ENCODE measurements at regions not wholly inside any gene's neighbourhood (a gene's known extent, or its start where the extent isn't known, plus 50 kb on each side); places are given as distances from the start of the nearest gene placed in this dataset.
"Not testable (repeated sequence)": the region's sequence is repeated elsewhere in the genome, so short reads cannot be mapped to it uniquely, and the experiment has no call there.

DNA sequence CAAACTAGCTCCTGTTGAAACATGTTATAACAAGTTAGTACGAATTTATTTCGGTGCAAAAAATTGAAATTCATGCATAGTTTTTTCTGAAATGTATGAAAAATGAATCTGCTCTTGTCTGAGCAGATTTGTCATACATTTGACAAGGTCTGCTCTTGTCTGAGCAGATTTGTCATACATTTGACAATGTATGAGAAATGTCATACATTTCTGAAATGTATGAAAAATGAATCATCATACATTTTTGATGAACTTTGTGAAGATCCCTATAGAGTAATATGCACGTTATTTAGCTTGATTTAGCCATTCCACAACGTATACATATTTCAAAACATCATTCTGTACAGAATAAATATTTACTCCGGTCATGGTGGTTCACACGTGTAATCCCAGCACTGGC is 85.9 kb upstream of the PARP8 start:
- no peak for TF ChIP-seq CTCF (IDR thresholded peaks at IDR 0.05; ENCODE audit: insufficient read depth, low read length, poor library complexity, severe bottlenecking)
- Histone ChIP-seq H3K4me3 (replicated peaks; ENCODE audit: low read depth, low read length) (no peak overlapping the region), H3K27me3 (replicated peaks; ENCODE audit: control insufficient read depth, insufficient read depth, low read length) (no peaks in the 10 kb centered on the region), H3K36me3 (ENCODE audit: control insufficient read depth, insufficient read depth, low read length) (no peaks in the 10 kb centered on the region)
- DNase-seq (ENCODE audit: extremely low read depth, insufficient read length) = no peak

DNA sequence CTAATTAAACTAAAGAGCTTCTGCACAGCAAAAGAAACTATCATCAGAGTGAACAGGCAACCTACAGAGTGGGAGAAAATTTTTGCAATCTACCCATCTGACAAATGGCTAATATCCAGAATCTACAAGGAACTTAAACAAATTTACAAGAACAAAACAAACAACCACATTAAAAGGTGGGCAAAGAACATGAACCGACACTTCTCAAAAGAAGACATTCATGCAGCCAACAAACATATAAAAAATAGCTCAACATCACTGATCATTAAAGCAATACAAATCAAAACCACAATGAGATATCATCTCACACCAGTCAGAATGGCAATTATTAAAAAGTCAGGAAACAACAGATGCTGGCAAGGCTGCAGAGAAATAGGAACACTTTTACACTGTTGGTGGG is 84.6 kb upstream of the PARP8 start:
- not testable (repeated sequence) for H3K27me3 ChIP-seq (replicated peaks; ENCODE audit: control insufficient read depth, insufficient read depth, low read length); DNase-seq (ENCODE audit: extremely low read depth, insufficient read length); H3K36me3 ChIP-seq (ENCODE audit: control insufficient read depth, insufficient read depth, low read length); H3K4me3 ChIP-seq (replicated peaks; ENCODE audit: low read depth, low read length)

DNA sequence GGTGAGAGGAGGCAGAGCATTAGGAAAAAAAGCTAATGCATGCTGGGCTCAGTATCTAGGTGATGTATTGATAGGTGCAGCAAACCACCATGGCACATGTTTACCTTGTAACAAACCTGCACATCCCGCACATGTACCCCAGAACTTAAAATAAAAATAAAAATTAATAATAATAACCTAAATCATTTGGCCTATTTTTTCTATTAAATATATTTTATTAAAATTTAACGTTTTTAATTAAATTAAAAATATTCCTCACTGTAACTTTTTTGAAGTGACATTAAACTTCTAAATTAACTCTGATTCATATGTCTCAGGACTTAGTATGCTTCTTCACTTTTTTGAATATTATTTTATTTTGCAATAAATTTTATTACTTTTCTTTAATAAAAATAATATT is 83.7 kb upstream of the PARP8 start:
- Histone ChIP-seq H3K36me3 (ENCODE audit: control insufficient read depth, insufficient read depth, low read length) (no peaks in the 10 kb centered on the region), H3K27me3 (replicated peaks; ENCODE audit: control insufficient read depth, insufficient read depth, low read length) (no peaks in the 10 kb centered on the region), H3K4me3 (replicated peaks; ENCODE audit: low read depth, low read length) (no peak overlapping the region)
- TF ChIP-seq CTCF (IDR thresholded peaks at IDR 0.05; ENCODE audit: insufficient read depth, low read length, poor library complexity, severe bottlenecking) = no peak
- DNase-seq (ENCODE audit: extremely low read depth, insufficient read length) = no peak

GRCh38 chr5:50583621-50584020 is 82.8 kb upstream of the PARP8 start:
- Histone ChIP-seq H3K36me3 (ENCODE audit: control insufficient read depth, insufficient read depth, low read length) (no peaks in the 10 kb centered on the region), H3K27me3 (replicated peaks; ENCODE audit: control insufficient read depth, insufficient read depth, low read length) (no peaks in the 10 kb centered on the region), H3K4me3 (replicated peaks; ENCODE audit: low read depth, low read length) (no peak overlapping the region)
- TF ChIP-seq CTCF (IDR thresholded peaks at IDR 0.05; ENCODE audit: insufficient read depth, low read length, poor library complexity, severe bottlenecking) = no peak
- no peak for DNase-seq (ENCODE audit: extremely low read depth, insufficient read length)

GRCh38 chr5:50588471-50588870 is 78.0 kb upstream of the PARP8 start:
- not testable (repeated sequence) for H3K27me3 ChIP-seq (replicated peaks; ENCODE audit: control insufficient read depth, insufficient read depth, low read length); H3K36me3 ChIP-seq (ENCODE audit: control insufficient read depth, insufficient read depth, low read length); H3K4me3 ChIP-seq (replicated peaks; ENCODE audit: low read depth, low read length); DNase-seq (ENCODE audit: extremely low read depth, insufficient read length)

- not testable (repeated sequence) for H3K4me3 ChIP-seq (replicated peaks; ENCODE audit: low read depth, low read length); H3K27me3 ChIP-seq (replicated peaks; ENCODE audit: control insufficient read depth, insufficient read depth, low read length); DNase-seq (ENCODE audit: extremely low read depth, insufficient read length); H3K36me3 ChIP-seq (ENCODE audit: control insufficient read depth, insufficient read depth, low read length)
These were observed 75.8 kb upstream of the PARP8 start for GRCh38 chr5:50590444-50591189.

DNA sequence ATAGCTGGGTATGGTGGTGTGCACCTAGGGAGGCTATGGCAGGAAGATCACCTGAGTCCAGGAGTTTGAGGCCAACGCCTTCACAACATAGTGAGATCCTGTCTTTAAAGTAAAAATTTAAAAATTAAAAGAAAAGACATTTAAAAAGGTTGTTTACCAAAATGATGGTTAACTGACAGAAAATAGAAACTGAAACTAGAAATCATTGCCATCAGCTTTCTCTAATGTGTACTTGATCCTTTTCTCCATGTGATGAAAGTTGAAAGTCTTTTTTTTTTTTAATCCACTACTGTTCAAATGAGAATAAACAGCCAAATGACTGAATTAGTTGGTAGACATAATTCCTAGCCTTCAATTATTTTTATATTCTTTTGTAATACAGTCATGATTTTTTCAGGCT is 75.1 kb upstream of the PARP8 start:
- not testable (repeated sequence) for H3K4me3 ChIP-seq (replicated peaks; ENCODE audit: low read depth, low read length); H3K36me3 ChIP-seq (ENCODE audit: control insufficient read depth, insufficient read depth, low read length); H3K27me3 ChIP-seq (replicated peaks; ENCODE audit: control insufficient read depth, insufficient read depth, low read length); DNase-seq (ENCODE audit: extremely low read depth, insufficient read length)

- no peak overlapping the region for H3K4me3 ChIP-seq (replicated peaks; ENCODE audit: low read depth, low read length)
- H3K36me3 ChIP-seq (ENCODE audit: control insufficient read depth, insufficient read depth, low read length) = no peaks in the 10 kb centered on the region
- no peak for TF ChIP-seq CTCF (IDR thresholded peaks at IDR 0.05; ENCODE audit: insufficient read depth, low read length, poor library complexity, severe bottlenecking)
- no peak for DNase-seq (ENCODE audit: extremely low read depth, insufficient read length)
- no peaks in the 10 kb centered on the region for H3K27me3 ChIP-seq (replicated peaks; ENCODE audit: control insufficient read depth, insufficient read depth, low read length)
These were observed 72.8 kb upstream of the PARP8 start for GRCh38 chr5:50593681-50594080.
